GM12892 (cell line): ENCODE measurements at regions not wholly inside any gene's neighbourhood (a gene's known extent, or its start where the extent isn't known, plus 50 kb on each side); places are given as distances from the start of the nearest gene placed in this dataset.

Experiments
- POLR2A ChIP-seq: IDR thresholded peaks from 2 replicates; pipeline ENCODE4 v1.6.1; 2011; ENCODE audit warnings: low read depth, low read length, control low read depth
- POLR2AphosphoS5 ChIP-seq: IDR thresholded peaks from 2 replicates; pipeline ENCODE4 v1.6.1; 2011; ENCODE audit warnings: low read depth, low read length, control low read depth
- TAF1 ChIP-seq: IDR thresholded peaks from 2 replicates; pipeline ENCODE4 v1.6.1; 2011; ENCODE audit warnings: low read depth, mild to moderate bottlenecking, control low read depth, low read length, borderline replicate concordance

GRCh38 chr4:127071443-127071842 lies 561.3 kb upstream of the INTU start:
- TF ChIP-seq TAF1 (no peak), POLR2A (no peak), POLR2AphosphoS5 (no peak)
